SU-DHL-6 (cell line): ENCODE measurements at regions not wholly inside any gene's neighbourhood (a gene's known extent, or its start where the extent isn't known, plus 50 kb on each side); places are given as distances from the start of the nearest gene placed in this dataset.

ENCODE experiments used
- H2AFZ ChIP-seq: fragments of 200-600 bp; sonication (generic); 2 replicates; pipeline ENCODE4 v1.6.1; 2014; ENCODE audit warnings: low read depth, mild to moderate bottlenecking, moderate library complexity, mixed read lengths, antibody characterized with exemption, low read length; ENCODE audit not compliant: severe bottlenecking
- H3F3A ChIP-seq: fragments of 200-600 bp; shearing (Covaris generic); 2 replicates; pipeline ENCODE4 v1.6.0; 2016; ENCODE audit warnings: antibody characterized with exemption, mild to moderate bottlenecking; ENCODE audit not compliant: insufficient read depth
- H3K27ac ChIP-seq: fragments of 200-600 bp; sonication (generic); 2 replicates; pipeline ENCODE4 v1.5.1; 2016; ENCODE audit warnings: low read depth, mild to moderate bottlenecking, low read length, moderate library complexity, mixed read lengths
- H3K27me3 ChIP-seq: fragments of 200-600 bp; sonication (generic), shearing (Covaris generic); 2 replicates; pipeline ENCODE4 v1.6.0; 2014; ENCODE audit warnings: mild to moderate bottlenecking, low read length
- H3K36me3 ChIP-seq: fragments of 200-600 bp; sonication (generic); 2 replicates; pipeline ENCODE4 v1.6.1; 2014; ENCODE audit warnings: mild to moderate bottlenecking, low read length, mixed read lengths
- H3K4me2 ChIP-seq: fragments of 300-600, 200-600 bp; shearing (Covaris generic), sonication (generic); 2 replicates; pipeline ENCODE4 v1.6.0; 2014; ENCODE audit warnings: low read length, low read depth, mild to moderate bottlenecking; ENCODE audit not compliant: poor library complexity, severe bottlenecking
- H3K4me3 ChIP-seq: fragments of 200-600 bp; sonication (generic); 2 replicates; pipeline ENCODE4 v1.5.1; 2014; ENCODE audit warnings: antibody characterized with exemption, low read length, mild to moderate bottlenecking, mixed read lengths; ENCODE audit not compliant: insufficient read depth, poor library complexity, severe bottlenecking
- H3K79me2 ChIP-seq: fragments of 200-600 bp; sonication (generic); 2 replicates; pipeline ENCODE4 v1.6.1; 2014; ENCODE audit warnings: mild to moderate bottlenecking, low read length, moderate library complexity; ENCODE audit not compliant: insufficient read depth
- H3K9ac ChIP-seq: fragments of 200-600 bp; sonication (generic); 2 replicates; pipeline ENCODE4 v1.7.0; 2014; ENCODE audit warnings: mild to moderate bottlenecking, low read length
- H3K9me2 ChIP-seq: fragments of 200-600 bp; sonication (generic); replicated peaks from 2 replicates; pipeline ENCODE4 v1.6.1; 2014; ENCODE audit warnings: low read length; ENCODE audit not compliant: insufficient read depth
- H3K9me3 ChIP-seq: fragments of 200-600 bp; sonication (generic); 2 replicates; pipeline ENCODE4 v1.6.1; 2014; ENCODE audit warnings: low read length, mixed read lengths; ENCODE audit not compliant: insufficient read depth
- H4K20me1 ChIP-seq: fragments of 200-600 bp; sonication (generic); 2 replicates; pipeline ENCODE4 v1.6.1; 2014; ENCODE audit warnings: low read depth, mild to moderate bottlenecking, antibody characterized with exemption, low read length, moderate library complexity, mixed read lengths
- CTCF ChIP-seq: fragments of 200-600 bp; sonication (generic); IDR thresholded peaks from one replicate; pipeline ENCODE4 v1.5.1; 2017; ENCODE audit warnings: antibody characterized with exemption, mild to moderate bottlenecking, low read length, moderate library complexity; ENCODE audit not compliant: insufficient read depth, poor library complexity, severe bottlenecking
- EZH2phosphoT487 ChIP-seq: fragments of 200-600 bp; sonication (generic), shearing (Covaris generic); conservative IDR thresholded peaks from 2 replicates; pipeline ENCODE4 v1.6.1; 2018; ENCODE audit warnings: mild to moderate bottlenecking, antibody characterized with exemption, low read length, moderate library complexity, mixed read lengths

- H4K20me1 ChIP-seq = no peaks in the 10 kb centered on the region
- no peak overlapping the region for H3K4me2 ChIP-seq
- H3K79me2 ChIP-seq = no peaks in the 10 kb centered on the region
- no peaks in the 10 kb centered on the region for H3K36me3 ChIP-seq
- H3F3A ChIP-seq = no peaks in the 10 kb centered on the region
- no peak overlapping the region for H2AFZ ChIP-seq
- no peaks in the 10 kb centered on the region for H3K9me2 ChIP-seq
- H3K9ac ChIP-seq = no peak overlapping the region
- H3K4me3 ChIP-seq = no peak overlapping the region
- no peak overlapping the region for H3K27ac ChIP-seq
- H3K27me3 ChIP-seq = no peaks in the 10 kb centered on the region
- no peak for TF ChIP-seq EZH2phosphoT487
- no peak for TF ChIP-seq CTCF
- no peaks in the 10 kb centered on the region for H3K9me3 ChIP-seq
Measured at GRCh38 chr2:8619071-8619470, 62.8 kb upstream of the ID2 start.

DNA sequence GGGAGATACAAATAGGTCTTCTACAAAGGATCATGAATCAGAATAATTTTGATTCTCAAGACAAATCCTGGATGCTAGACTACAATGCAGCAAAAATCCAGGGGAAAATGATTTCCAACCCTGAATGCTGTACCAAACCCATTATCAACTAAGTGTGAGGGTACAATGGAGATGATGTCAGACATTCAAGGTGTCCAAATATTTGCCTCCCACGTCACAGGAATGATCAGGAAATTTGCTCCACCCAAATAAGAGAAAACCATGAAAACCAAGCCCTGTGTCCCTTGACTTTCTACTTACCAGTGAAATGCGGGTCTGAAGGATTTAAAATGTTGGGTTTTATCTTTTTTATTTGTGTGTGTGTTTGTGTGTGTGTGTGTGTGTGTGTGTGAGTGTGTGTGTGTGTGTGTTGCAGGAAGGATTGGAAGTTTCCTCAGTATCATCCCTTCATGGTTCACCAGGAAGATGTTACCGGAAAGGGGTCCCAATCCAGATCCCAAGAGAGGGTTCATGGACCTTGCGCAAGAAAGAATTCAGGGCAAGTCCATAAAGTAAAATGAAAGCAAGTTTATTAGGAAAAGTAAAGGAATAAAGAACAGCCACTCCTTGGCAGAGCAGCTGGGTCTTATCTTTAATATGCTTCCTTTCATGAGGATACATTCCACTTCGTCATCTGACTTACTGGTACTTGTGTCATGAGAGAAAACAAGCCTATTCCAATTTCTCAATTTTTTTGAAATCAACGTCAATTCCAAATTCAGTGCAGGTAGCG is 61.1 kb upstream of the ID2 start:
- TF ChIP-seq EZH2phosphoT487 (no peak), CTCF (no peak)
- H2AFZ ChIP-seq = no peak overlapping the region
- H3K27ac ChIP-seq = no peak overlapping the region
- H3K9me3 ChIP-seq = no peaks in the 10 kb centered on the region
- H3F3A ChIP-seq = no peaks in the 10 kb centered on the region
- H3K79me2 ChIP-seq = no peaks in the 10 kb centered on the region
- no peak overlapping the region for H3K4me3 ChIP-seq
- no peaks in the 10 kb centered on the region for H3K36me3 ChIP-seq
- H3K4me2 ChIP-seq = no peak overlapping the region
- no peaks in the 10 kb centered on the region for H3K27me3 ChIP-seq
- no peaks in the 10 kb centered on the region for H3K9me2 ChIP-seq
- H3K9ac ChIP-seq = no peak overlapping the region
- no peaks in the 10 kb centered on the region for H4K20me1 ChIP-seq

DNA sequence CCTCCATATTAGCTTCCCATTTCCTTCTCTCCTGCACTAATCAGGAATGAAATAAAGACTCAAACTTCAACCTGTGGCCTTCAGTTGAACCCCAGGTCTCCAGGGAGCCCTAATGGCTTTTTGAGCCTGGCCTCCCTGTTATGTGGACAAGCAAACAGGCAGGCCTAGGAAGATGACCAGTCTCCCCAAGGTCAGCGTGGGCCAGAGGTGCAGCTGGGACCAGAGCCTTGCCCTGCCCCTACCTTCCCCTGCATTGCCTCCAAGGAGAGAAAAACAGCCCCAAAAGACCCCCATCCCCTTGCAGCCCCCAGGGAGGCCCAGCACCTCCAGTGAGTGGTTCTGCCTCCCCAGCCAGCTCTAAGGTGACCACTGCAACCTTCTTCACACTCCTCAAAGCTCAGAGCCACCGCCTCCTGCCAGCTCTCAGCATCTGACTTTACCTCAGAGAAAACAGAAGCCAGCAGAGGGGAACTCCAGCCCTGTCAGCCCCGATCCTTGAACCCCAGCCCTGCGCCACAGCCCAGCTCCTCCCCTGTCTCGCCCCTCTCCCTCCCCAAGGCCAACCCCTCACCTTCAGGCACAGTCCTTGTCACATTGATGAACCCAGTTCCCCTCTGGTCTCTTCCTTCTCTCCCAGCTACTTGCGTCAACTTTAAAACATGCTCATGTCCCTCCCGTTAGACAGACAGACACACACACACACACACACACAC is 59.5 kb upstream of the ID2 start:
- Histone ChIP-seq H3K27me3 (no peaks in the 10 kb centered on the region), H4K20me1 (no peaks in the 10 kb centered on the region), H3F3A (no peaks in the 10 kb centered on the region), H3K27ac (no peak overlapping the region), H3K4me3 (no peak overlapping the region), H3K9me3 (no peaks in the 10 kb centered on the region), H3K4me2 (no peak overlapping the region), H3K9ac (no peak overlapping the region), H3K36me3 (no peaks in the 10 kb centered on the region), H3K9me2 (no peaks in the 10 kb centered on the region), H3K79me2 (no peaks in the 10 kb centered on the region), H2AFZ (no peak overlapping the region)
- no peak for TF ChIP-seq EZH2phosphoT487
- no peak for TF ChIP-seq CTCF
